Testis (tissue), 2 donors: ENCODE measurements at regions not wholly inside any gene's neighbourhood (a gene's known extent, or its start where the extent isn't known, plus 50 kb on each side); places are given as distances from the start of the nearest gene placed in this dataset.

Experiments
- POLR2A ChIP-seq: fragments of 450-650 bp; IDR thresholded peaks from one replicate; pipeline ENCODE4 v1.6.1; 2017; ENCODE audit warnings: antibody characterized with exemption, mild to moderate bottlenecking, moderate library complexity
- TF ChIP-seq, protein P1 (sequence below), 3 experiments: fragments of 450-650 bp in 2 of 3; fragments of 200-600 bp in 1 of 3; sonication (generic) in 1 of 3; IDR thresholded peaks; one replicate each; pipeline ENCODE4 v1.5.1; 2016 to 2019; ENCODE audit warnings: antibody characterized with exemption in 3 of 3, mild to moderate bottlenecking in 2 of 3, moderate library complexity in 1 of 3

DNA sequence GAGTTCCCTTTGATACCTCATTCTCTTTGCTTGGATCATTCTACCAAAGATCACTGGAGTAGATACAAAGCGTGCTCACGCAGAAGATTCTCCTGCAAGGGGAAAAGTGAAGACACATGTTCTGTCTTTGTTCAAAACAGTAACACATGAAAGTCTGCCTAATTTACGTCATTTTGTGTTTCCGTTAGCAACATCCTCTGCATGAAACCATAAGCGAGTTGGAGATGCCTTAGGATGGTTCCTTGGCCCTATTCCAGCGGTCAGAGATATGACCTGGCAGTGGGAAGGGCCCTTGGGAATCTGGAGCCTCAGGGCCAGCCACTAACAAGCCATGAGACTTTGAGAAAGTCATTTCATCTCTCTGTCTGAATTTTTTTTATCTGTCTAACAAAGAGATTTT, 180.9 kb upstream of the TWIST2 start:
- TF ChIP-seq, protein P1, sequence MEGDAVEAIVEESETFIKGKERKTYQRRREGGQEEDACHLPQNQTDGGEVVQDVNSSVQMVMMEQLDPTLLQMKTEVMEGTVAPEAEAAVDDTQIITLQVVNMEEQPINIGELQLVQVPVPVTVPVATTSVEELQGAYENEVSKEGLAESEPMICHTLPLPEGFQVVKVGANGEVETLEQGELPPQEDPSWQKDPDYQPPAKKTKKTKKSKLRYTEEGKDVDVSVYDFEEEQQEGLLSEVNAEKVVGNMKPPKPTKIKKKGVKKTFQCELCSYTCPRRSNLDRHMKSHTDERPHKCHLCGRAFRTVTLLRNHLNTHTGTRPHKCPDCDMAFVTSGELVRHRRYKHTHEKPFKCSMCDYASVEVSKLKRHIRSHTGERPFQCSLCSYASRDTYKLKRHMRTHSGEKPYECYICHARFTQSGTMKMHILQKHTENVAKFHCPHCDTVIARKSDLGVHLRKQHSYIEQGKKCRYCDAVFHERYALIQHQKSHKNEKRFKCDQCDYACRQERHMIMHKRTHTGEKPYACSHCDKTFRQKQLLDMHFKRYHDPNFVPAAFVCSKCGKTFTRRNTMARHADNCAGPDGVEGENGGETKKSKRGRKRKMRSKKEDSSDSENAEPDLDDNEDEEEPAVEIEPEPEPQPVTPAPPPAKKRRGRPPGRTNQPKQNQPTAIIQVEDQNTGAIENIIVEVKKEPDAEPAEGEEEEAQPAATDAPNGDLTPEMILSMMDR (IDR thresholded peaks at IDR 0.05) = no peak
- TF ChIP-seq POLR2A = no peak
